SKM-1 (cell line): ENCODE measurements at regions not wholly inside any gene's neighbourhood (a gene's known extent, or its start where the extent isn't known, plus 50 kb on each side); places are given as distances from the start of the nearest gene placed in this dataset.

Experiments used
- DNase-seq: peaks from one replicate; lab custom pipeline; 2025; ENCODE audit not compliant: unreplicated experiment; lab: John Stamatoyannopoulos, UW

DNA sequence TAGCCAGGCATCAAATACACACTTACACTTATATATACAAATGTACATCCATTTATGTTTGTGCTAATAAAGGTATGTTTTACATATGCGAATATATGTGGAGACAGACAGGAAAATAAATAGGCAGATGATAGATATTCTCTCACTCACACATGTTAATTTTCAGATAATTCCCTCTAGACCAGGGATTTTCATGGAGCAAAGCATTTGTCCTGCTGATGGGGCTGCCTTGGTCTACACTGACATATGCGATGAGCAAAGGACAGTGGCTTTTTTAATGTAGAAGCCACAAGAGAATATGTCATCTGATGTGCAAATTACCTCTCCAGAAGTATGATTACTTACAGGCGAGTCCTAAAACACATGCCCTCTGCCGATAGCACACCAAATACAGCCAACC is 224.5 kb downstream of the VEGFC start:
- DNase-seq: no peak

- no peak for DNase-seq
Observed at GRCh38 chr4:176569301-176569700, 223.4 kb downstream of the VEGFC start.

DNA sequence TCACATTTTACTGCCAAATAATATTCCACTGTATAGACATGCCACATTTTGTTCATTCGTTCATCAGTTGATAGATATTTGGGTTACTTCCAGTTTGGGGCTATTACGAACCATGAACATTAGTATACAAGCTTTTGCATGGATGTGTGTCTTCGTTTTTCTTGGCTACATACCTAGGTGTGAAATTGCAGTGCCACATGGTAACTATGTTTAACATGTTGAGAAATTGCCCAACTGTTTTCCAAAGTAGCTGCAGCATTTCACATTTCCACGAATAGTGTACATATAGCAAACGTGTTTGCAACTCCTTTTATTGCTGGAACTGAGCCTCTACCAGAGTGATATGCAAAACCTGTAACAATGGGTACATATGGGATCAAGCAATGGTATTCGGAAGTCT is 221.5 kb downstream of the VEGFC start:
- DNase-seq: no peak

DNA sequence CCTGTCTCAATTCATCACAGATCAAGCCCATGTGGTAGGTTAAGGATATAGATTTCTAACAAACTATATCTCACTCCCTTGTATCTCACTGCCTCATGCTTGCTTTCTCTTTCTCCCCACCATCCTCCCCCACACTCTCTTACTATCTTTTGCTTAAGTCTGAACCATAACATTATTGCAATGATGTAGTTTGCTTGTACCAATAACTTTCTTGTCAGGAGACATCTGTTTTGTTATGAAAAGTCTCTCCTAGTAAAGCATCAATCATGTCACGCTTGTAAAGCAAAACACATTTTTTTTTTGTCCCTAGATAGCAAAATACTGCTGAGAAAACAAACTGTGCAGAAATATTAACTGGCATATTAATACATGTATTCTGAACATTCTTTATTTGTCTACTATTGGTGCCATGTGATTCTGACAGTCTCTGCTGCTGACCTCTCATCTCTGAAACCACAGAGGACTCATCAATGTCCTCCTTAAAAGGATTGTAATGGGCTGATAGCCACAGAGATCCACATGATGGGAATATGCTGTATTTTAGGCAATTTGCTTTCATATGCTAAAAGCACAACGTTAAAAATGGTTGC is 217.5 kb downstream of the VEGFC start:
- DNase-seq: no peak

- no peak for DNase-seq
Observed at GRCh38 chr4:176579226-176579625, 213.5 kb downstream of the VEGFC start.

DNA sequence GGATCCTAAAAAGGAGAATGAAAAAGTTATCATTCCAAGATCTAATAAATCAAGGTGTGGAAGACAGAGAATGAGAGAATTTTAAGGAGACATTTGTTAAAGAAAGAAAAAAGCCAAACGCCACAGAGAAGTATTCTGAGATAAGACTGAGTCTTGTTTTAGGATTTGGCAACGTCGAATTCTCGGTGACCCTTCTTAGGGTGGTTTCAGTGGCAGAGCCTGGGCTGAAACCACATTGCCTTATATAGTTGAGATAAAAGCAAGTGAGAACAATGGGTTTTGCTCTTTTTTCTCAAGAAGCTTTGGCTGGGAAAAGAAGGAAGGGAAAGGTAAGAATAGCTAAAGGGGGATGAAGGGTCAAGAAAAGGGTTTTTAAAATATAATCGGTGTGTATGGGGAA is 209.4 kb downstream of the VEGFC start:
- DNase-seq: no peak

DNA sequence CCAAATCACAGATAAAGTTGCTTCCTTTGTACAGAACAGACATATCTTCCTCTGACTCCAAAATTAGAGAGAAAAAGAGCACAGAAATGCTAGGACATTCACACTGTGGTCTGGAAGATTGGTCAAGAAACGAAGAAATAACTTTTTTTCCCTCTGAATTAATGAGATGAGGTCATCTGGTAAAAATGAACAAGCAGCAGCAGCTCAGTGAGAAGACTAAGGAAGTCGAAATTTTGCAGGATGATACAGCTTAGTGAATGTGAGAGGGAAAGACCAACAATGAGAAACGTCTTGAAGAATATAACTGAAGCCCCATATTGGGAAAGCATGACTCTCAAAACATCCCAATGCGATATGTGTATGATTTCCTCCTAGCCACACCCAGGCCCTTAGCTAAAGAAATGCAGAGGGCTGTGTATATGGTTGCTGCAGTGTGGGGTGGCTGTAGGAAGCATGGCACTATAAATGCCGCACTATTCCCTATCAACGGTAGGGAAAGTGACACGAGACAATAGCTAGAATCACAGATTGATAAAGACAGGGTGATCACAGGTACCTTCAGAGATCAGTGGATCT is 208.6 kb downstream of the VEGFC start:
- no peak for DNase-seq

DNA sequence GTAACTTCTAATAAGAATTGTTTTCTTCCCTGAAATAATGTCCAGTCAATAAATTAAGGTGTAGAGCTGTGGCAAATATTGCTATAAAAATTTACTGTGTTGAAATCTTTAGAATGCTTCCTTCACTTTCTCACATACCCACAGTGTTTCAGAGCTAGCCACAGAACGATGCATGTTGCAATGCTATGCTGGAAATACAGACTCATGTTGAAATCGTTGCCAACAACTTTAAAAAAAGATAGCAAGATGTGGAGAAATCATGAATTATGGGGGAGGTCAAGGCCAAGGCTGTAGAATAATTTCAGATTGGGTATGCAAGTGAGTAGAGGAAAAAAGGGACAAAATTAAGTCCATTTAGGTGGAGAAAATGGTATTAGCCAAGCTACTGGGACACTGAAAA is 204.8 kb downstream of the VEGFC start:
- DNase-seq: peak; percentile 73

- DNase-seq: no peak
Observed at GRCh38 chr4:176588436-176588835, 204.3 kb downstream of the VEGFC start.

DNA sequence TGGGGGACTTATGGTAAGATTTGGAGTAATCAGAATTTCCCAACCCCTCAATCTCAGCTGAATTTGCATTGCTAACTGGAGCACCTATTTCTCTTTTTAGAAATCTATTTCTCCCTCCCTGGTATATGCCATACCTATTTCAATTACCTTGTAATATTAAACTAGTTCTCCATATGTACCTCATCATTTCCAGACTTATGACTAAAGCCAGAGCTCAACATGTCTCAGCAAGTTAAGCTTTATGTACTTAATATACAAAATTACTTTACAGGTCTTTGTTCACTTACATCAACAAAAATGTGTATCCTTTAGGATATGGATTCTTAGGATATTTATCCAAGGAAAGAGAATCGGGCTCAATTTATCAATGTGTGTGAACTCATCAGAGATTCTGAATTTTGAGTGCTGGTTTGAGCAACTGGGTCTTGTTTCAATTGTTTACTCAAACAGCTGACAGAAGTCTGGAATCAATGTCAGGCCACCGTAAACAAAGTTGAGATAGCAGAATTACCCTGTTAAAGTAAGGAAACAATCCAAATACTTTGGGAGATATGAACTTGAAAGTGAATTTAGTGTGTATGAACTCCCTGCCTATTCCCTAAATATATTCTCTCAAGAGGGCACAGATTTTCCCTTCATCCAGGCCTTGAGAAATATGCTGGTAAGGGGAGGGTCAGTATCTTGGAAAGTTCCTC is 199.6 kb downstream of the VEGFC start:
- no peak for DNase-seq

DNA sequence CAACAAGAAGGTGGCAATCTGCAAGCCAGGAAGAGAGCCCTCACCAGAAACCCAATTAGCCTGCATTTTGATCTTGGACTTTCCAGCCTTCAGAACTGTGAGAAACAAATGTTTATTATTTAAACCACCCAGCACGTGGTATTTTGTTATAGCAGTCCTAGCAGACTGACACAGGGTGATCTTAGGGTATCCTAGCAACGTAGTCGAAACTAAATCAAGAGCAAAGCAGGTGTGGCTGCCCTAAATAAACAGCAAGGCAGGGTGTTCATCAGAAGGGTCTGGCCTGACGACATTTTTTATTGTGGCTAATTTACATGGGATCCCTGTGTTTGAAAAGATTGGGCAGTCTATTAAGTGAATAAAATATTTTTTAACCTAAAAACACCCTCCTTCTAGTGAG is 198.8 kb downstream of the VEGFC start:
- DNase-seq: no peak

- no peak for DNase-seq
Observed at GRCh38 chr4:176595257-176595656, 197.5 kb downstream of the VEGFC start.

GRCh38 chr4:176601124-176601523 is 191.6 kb downstream of the VEGFC start:
- no peak for DNase-seq

DNA sequence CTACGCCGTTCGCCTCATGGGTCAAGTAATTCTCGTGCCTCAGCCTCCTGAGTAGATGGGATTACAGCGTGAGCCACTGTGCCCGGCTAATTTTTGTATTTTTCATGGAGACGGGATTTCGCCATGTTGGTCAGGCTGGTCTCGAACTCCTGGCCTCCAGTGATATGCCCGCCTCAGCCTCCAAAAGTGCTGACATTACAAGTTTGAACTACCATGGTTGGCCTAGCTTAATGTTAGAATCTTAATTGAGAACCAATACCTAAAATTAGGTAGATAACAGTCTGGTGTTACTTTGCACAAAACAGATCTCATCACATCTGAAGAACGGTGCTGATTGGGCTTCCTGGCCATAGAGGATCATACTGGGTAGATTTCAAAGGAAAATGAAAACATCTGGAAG is 184.9 kb downstream of the VEGFC start:
- DNase-seq: no peak

DNA sequence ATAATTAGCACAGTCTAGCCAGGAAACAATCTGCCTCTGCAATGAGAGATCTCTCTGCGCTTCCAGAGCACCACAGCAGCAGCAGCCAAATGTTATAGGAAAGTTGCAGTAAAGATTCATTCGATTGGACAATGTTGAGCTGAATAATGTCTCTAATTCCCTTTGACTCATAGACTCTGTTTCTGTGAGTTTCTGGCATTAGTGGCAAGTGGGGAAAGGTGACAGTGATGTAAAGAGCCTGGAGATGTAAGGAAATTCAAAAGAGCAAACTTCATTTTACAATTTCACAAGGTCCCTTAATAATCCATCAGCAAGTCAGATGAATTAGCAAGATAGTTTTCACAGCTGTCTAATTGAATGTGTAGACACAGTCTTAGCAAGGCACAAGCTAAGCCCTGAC is 184.4 kb downstream of the VEGFC start:
- DNase-seq: no peak

- DNase-seq: no peak
Observed at GRCh38 chr4:176610594-176610993, 182.1 kb downstream of the VEGFC start.

DNA sequence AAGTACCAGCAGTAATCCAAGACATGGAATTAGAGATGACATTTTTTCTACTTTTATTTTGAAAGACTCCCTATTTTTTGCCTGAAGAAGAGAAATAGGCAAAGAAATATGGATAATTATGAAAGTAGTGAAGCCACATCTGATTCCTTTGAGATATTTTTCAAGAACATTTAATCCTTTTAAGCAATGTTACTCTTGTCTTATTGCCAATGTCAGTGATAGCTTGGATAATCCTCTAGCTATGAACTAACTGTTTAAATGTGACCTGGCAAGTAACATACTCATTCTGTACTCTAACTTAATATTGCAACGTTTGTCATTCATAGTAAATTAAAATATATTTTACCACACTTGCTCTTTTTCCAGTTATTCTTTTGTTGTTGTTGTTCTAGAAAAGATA is 181.3 kb downstream of the VEGFC start:
- DNase-seq: no peak

GRCh38 chr4:176611951-176612350 is 180.8 kb downstream of the VEGFC start:
- DNase-seq: peak; percentile 70

DNA sequence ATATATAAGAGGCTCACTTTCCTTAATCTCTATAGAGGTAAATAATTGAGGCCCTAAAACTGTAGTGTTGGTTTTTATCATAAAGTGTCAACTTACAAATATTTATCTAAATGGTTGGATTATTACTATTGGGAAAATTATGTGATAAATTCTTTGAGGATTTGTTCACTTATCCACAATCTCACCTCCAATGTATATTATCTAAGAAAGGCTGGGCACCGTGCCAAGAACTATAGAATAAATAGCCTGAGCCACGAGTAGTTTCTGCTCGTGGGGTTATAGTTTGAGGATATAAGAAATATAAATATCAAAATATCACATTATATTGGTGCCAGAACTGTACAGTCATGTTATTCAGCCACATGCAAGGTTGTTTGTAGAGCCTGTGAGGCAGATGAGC is 177.9 kb downstream of the VEGFC start:
- no peak for DNase-seq

DNA sequence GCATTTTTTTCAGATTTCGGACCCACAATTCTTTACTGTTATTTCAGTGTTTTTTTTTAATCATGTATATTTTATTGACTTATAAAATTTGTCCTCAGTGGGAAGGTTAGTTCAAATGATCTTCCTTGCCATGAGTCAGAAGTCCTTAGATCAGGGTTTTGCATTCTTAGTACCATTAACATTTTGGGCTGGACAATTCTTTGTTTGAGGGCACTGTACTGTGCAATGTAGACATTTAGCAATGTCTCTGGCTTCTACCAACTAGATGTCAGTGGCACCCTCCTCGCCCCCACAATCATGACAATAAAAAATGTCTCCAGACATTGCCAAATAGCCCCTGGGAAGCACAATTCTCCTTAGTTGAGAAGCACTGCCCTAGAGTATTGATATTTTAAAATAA is 176.6 kb downstream of the VEGFC start:
- no peak for DNase-seq

DNA sequence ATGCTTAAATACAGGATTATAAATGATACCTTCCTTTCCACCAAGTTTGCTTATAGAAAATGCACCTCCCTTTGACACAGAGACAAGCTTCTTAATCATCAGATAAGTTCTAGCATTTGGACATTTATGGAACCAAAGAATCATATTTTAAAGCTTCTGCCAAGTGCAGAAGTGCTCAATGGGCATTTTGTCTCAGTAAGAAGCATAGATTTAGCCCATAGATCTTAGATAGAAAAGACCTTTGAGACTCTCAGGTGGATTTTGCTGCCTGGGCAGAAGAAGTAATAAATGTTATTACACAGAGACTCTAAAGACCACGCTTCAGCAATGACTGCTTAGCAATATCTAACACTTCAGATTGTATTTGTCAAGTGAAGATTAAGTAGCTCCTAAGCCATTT is 174.6 kb downstream of the VEGFC start:
- DNase-seq: no peak

GRCh38 chr4:176619430-176619829 is 173.3 kb downstream of the VEGFC start:
- DNase-seq: no peak
